GM12878 (cell line): ENCODE measurements at regions not wholly inside any gene's neighbourhood (a gene's known extent, or its start where the extent isn't known, plus 50 kb on each side); places are given as distances from the start of the nearest gene placed in this dataset.

Experiments
- ATAC-seq: fragments of 200-7000 bp; cut with Tn5 transposase; 3 replicates; pipeline ENCODE4 v1.9.1; 2020; ENCODE audit warnings: mild to moderate bottlenecking, moderate library complexity
- BruUV-seq: library from RNA; stranded (reverse); fragments of 400-500 nt; replicated peaks from 2 replicates; lab custom pipeline; 2021; lab: Mats Ljungman, UMichigan
- CTCF ChIA-PET: fragments of 300-600 bp; sonication (Branson Sonifier 250); formaldehyde crosslinking; extraction: SDS; loops from one replicate; lab custom pipeline; 2021; ENCODE audit warnings: inconsistent platforms; lab: Yijun Ruan, JAX
- POLR2A ChIA-PET: fragments of 350-600 bp; formaldehyde crosslinking; extraction: SDS; loops from one replicate; lab custom pipeline; 2021; ENCODE audit warnings: inconsistent platforms; lab: Charles Lee
- RAD21 ChIA-PET: fragments of 300-600 bp; sonication (Branson Sonifier 250); formaldehyde crosslinking; loops from one replicate; lab custom pipeline; 2023; ENCODE audit warnings: antibody characterized with exemption; ENCODE audit not compliant: unreplicated experiment; lab: Charles Lee
- SMC1A ChIA-PET: fragments of 300-600 bp; sonication (Branson Sonifier 250); formaldehyde crosslinking; loops from one replicate; lab custom pipeline; 2023; ENCODE audit not compliant: unreplicated experiment, uncharacterized antibody; lab: Charles Lee
- DNase-seq: peaks from one replicate; pipeline ENCODE4 v3.0.0-alpha.2; 2011; ENCODE audit warnings: low read depth, low spot score
- FAIRE-seq: peaks from 3 replicates; lab custom pipeline; 2011; peaks lifted over from hg19 to GRCh38; lab: Jason Lieb, UNC
- H2AFZ ChIP-seq: 2 replicates; pipeline ENCODE4 v1.6.0; 2011; ENCODE audit warnings: low read depth, low read length, control low read depth; ENCODE audit not compliant: control insufficient read depth
- H3K27ac ChIP-seq: 2 replicates; pipeline ENCODE4 v1.5.1; 2011; ENCODE audit warnings: control low read depth; ENCODE audit not compliant: control insufficient read depth, insufficient read depth
- H3K27me3 ChIP-seq, 2 experiments: replicated peaks in 1 of 2; 2 replicates each; pipeline versions ENCODE4 v1.6.0 to v1.6.1; 2011; ENCODE audit warnings: low read length in 1 of 2; ENCODE audit not compliant: control insufficient read depth in 2 of 2, insufficient read depth in 2 of 2
- H3K36me3 ChIP-seq, 2 experiments: 2 replicates each; pipeline ENCODE4 v1.5.1; 2011; ENCODE audit warnings: low read length in 1 of 2; ENCODE audit not compliant: control insufficient read depth in 2 of 2, insufficient read depth in 2 of 2
- H3K4me1 ChIP-seq: 2 replicates; pipeline ENCODE4 v1.6.1; 2011; ENCODE audit warnings: mild to moderate bottlenecking, low read length, moderate library complexity, mixed read lengths; ENCODE audit not compliant: control insufficient read depth, insufficient read depth
- H3K4me2 ChIP-seq: 2 replicates; pipeline ENCODE4 v1.6.0; 2011; ENCODE audit warnings: control low read depth; ENCODE audit not compliant: control insufficient read depth, insufficient read depth
- H3K4me3 ChIP-seq: fragments of 200-600 bp; sonication (generic); 2 replicates; pipeline ENCODE4 v1.5.1; 2016
- H3K79me2 ChIP-seq: 2 replicates; pipeline ENCODE4 v1.6.0; 2011; ENCODE audit warnings: low read length; ENCODE audit not compliant: control insufficient read depth, insufficient read depth
- H3K9ac ChIP-seq: 2 replicates; pipeline ENCODE4 v1.8.0; 2011; ENCODE audit warnings: low read length, control low read depth, mixed read lengths; ENCODE audit not compliant: control insufficient read depth, insufficient read depth
- H3K9me3 ChIP-seq: replicated peaks from 3 replicates; pipeline ENCODE4 v1.5.1; 2011; ENCODE audit warnings: mild to moderate bottlenecking, low read length; ENCODE audit not compliant: control insufficient read depth, insufficient read depth
- H4K20me1 ChIP-seq: 2 replicates; pipeline ENCODE4 v1.6.0; 2011; ENCODE audit not compliant: control insufficient read depth, insufficient read depth
- BCL3 ChIP-seq: IDR thresholded peaks from 2 replicates; pipeline ENCODE4 v1.6.1; 2011; ENCODE audit warnings: borderline replicate concordance, low read depth, mild to moderate bottlenecking, moderate library complexity, low read length; ENCODE audit not compliant: insufficient read depth, poor library complexity, severe bottlenecking
- CREM ChIP-seq: IDR thresholded peaks from 2 replicates; pipeline ENCODE4 v1.6.1; 2014; ENCODE audit warnings: antibody characterized with exemption, low read depth
- CTCF ChIP-seq, 3 experiments: IDR thresholded peaks in 2 of 3; conservative IDR thresholded peaks in 1 of 3; 2 replicates each; pipeline ENCODE4 v1.5.1; 2011; ENCODE audit warnings: low read depth in 3 of 3, low read length in 3 of 3, mild to moderate bottlenecking in 3 of 3, control low read depth in 2 of 3, moderate library complexity in 2 of 3, inconsistent platforms in 1 of 3, mixed read lengths in 1 of 3; ENCODE audit not compliant: control insufficient read depth in 2 of 3, insufficient read depth in 1 of 3; ENCODE audit errors: extremely low read depth in 1 of 3
- ELK1 ChIP-seq: IDR thresholded peaks from 2 replicates; pipeline ENCODE4 v1.6.1; 2012; ENCODE audit warnings: low read depth, low read length, improper control_type of control experiment
- IRF5 ChIP-seq: fragments of 450-650 bp; IDR thresholded peaks from 2 replicates; pipeline ENCODE4 v1.6.1; 2017; ENCODE audit warnings: borderline replicate concordance
- MEF2A ChIP-seq: IDR thresholded peaks from 2 replicates; pipeline ENCODE4 v1.6.1; 2011; ENCODE audit warnings: low read depth, mild to moderate bottlenecking, low read length, moderate library complexity; ENCODE audit not compliant: insufficient read depth
- NBN ChIP-seq: fragments of 450-650 bp; IDR thresholded peaks from 2 replicates; pipeline ENCODE4 v1.6.1; 2016
- RELA ChIP-seq: fragments of 450-650 bp; IDR thresholded peaks from 2 replicates; pipeline ENCODE4 v1.8.0; 2014; ENCODE audit warnings: borderline replicate concordance; ENCODE audit not compliant: partially characterized antibody
- SMAD1 ChIP-seq: fragments of 450-650 bp; IDR thresholded peaks from 2 replicates; pipeline ENCODE4 v1.6.1; 2018; ENCODE audit warnings: mild to moderate bottlenecking, low read depth; ENCODE audit not compliant: partially characterized antibody
- TCF12 ChIP-seq: IDR thresholded peaks from 2 replicates; pipeline ENCODE4 v1.6.1; 2011; ENCODE audit warnings: low read depth, mild to moderate bottlenecking, low read length
- YBX1 ChIP-seq: fragments of 450-650 bp; IDR thresholded peaks from 2 replicates; pipeline ENCODE4 v1.6.1; 2016; ENCODE audit warnings: antibody characterized with exemption
- WGBS: methylation state at CpG from one replicate; pipeline ENCODE4 v1.1.6; 2016; ENCODE audit warnings: low lambda C conversion rate; ENCODE audit not compliant: insufficient replicate concordance, insufficient coverage; ENCODE audit errors: missing lambda C conversion rate; 5-methylcytosine and 5-hydroxymethylcytosine counted together
- in situ Hi-C: fragments of 300-500 bp; cut with MboI; formaldehyde crosslinking; loops from 9 replicates; pipeline ENCODE4 v1.14.3; 2018; ENCODE audit warnings: mixed read lengths
- intact Hi-C: fragments of 100-400 bp; cut with micrococcal nuclease; formaldehyde crosslinking; loops from one replicate; pipeline ENCODE4 v1.14.2; 2022; ENCODE audit not compliant: unreplicated experiment

- Histone ChIP-seq H3K79me2 (no peaks in the 10 kb centered on the region), H3K4me3 (no peak overlapping the region), H4K20me1 (no peaks in the 10 kb centered on the region), H3K4me2 (no peak overlapping the region), H3K27me3 (no peaks in the 10 kb centered on the region), H3K36me3 (no peaks in the 10 kb centered on the region)
- intact Hi-C loops: no loop called here
- RAD21 ChIA-PET: no interaction called here
- no peak for FAIRE-seq
- BruUV-seq: no TSS peak
- in situ Hi-C loops: no loop called here
- DNase-seq: no peak
- TF ChIP-seq TCF12 (no peak), CTCF (IDR thresholded peaks at IDR 0.05 in 2 of 3, conservative IDR thresholded peaks at IDR 0.05 in 1 of 3; ENCODE audit: control insufficient read depth in 2 of 3, extremely low read depth in 1 of 3, insufficient read depth in 1 of 3, low read depth in 3 of 3, low read length in 3 of 3) (no peak), MEF2A (no peak)
- TF ChIP-seq, all 136 proteins: peak for 0
- no peaks in the 10 kb centered on the region for H3K9me3 ChIP-seq
- SMC1A ChIA-PET: no interaction called here
- no peak overlapping the region for H3K9ac ChIP-seq
- H3K27ac ChIP-seq: no peak overlapping the region
- POLR2A ChIA-PET: no interaction called here
- no peak overlapping the region for H2AFZ ChIP-seq
- no peaks in the 10 kb centered on the region for H3K4me1 ChIP-seq
- no peak for ATAC-seq
- CTCF ChIA-PET: no interaction called here
- 9% methylated on average over 3 of the region's 3 CpGs for WGBS
Observed at GRCh38 chr3:139738697-139739096, 60.9 kb upstream of the NMNAT3 start.

GRCh38 chr3:139737682-139738361 lies 60.0 kb upstream of the NMNAT3 start:
- H2AFZ ChIP-seq: no peak overlapping the region
- no peaks in the 10 kb centered on the region for H3K9me3 ChIP-seq
- intact Hi-C loops (no loop called here), in situ Hi-C loops (no loop called here)
- BruUV-seq: no TSS peak
- no peaks in the 10 kb centered on the region for H3K27me3 ChIP-seq
- H3K4me2 ChIP-seq: no peak overlapping the region
- ATAC-seq (no peak), FAIRE-seq (no peak), DNase-seq (no peak)
- ChIA-PET POLR2A (no interaction called here), SMC1A (no interaction called here), RAD21 (no interaction called here), CTCF (interaction anchor here (0.6 kb wide), 1 partner anchor 1953 kb away, joined by 3 read pairs; no protein-coding TSS in a partner anchor)
- WGBS: 17% methylated on average over 7 of the region's 7 CpGs
- no peaks in the 10 kb centered on the region for H3K79me2 ChIP-seq
- no peaks in the 10 kb centered on the region for H3K36me3 ChIP-seq
- no peaks in the 10 kb centered on the region for H3K4me1 ChIP-seq
- H4K20me1 ChIP-seq: no peaks in the 10 kb centered on the region
- H3K9ac ChIP-seq: no peak overlapping the region
- TF ChIP-seq CREM (no peak), IRF5 (no peak), YBX1 (no peak), RELA (no peak), ELK1 (no peak), BCL3 (no peak), SMAD1 (no peak), NBN (no peak)
- no peak overlapping the region for H3K27ac ChIP-seq
- no peak overlapping the region for H3K4me3 ChIP-seq
